GM12864 (cell line): ENCODE measurements at regions not wholly inside any gene's neighbourhood (a gene's known extent, or its start where the extent isn't known, plus 50 kb on each side); places are given as distances from the start of the nearest gene placed in this dataset.
"Not testable (repeated sequence)": the region's sequence is repeated elsewhere in the genome, so short reads cannot be mapped to it uniquely, and the experiment has no call there.

Experiments
- DNase-seq: peaks from one replicate; pipeline ENCODE4 v3.0.0-alpha.2; 2011; ENCODE audit warnings: low read depth
- H3K4me3 ChIP-seq: 2 replicates; pipeline ENCODE4 v1.5.1; 2011; ENCODE audit warnings: mild to moderate bottlenecking, low read depth, low read length, control low read depth
- TF ChIP-seq, protein P1 (sequence below): IDR thresholded peaks from 2 replicates; pipeline ENCODE4 v1.5.1; 2011; ENCODE audit warnings: low read depth, mild to moderate bottlenecking, moderate library complexity, low read length, control low read depth, inconsistent platforms; ENCODE audit errors: missing control alignments

GRCh38 chr10:125243532-125244253 is 83.3 kb upstream of the CTBP2 start:
- no peak overlapping the region for H3K4me3 ChIP-seq
- no peak for DNase-seq
- TF ChIP-seq, protein P1, sequence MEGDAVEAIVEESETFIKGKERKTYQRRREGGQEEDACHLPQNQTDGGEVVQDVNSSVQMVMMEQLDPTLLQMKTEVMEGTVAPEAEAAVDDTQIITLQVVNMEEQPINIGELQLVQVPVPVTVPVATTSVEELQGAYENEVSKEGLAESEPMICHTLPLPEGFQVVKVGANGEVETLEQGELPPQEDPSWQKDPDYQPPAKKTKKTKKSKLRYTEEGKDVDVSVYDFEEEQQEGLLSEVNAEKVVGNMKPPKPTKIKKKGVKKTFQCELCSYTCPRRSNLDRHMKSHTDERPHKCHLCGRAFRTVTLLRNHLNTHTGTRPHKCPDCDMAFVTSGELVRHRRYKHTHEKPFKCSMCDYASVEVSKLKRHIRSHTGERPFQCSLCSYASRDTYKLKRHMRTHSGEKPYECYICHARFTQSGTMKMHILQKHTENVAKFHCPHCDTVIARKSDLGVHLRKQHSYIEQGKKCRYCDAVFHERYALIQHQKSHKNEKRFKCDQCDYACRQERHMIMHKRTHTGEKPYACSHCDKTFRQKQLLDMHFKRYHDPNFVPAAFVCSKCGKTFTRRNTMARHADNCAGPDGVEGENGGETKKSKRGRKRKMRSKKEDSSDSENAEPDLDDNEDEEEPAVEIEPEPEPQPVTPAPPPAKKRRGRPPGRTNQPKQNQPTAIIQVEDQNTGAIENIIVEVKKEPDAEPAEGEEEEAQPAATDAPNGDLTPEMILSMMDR, result no peak

DNA sequence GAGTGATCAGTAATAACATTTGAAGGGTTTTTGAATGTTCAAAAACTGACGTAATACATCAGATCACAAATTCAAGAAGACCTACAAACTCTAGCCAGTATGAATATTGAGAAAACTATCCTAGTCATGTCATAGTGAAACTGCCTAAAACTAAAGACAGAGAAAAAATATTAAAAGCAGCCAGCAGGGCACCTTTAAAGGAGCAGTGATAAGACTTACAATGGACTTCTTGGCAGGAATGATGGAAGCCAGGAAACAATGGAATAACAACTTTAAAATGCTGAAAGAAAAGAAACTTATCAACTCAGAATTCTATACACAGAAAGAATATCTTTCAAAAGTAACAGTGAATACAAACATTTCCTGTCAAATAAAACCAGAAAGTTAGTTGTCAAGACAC is 78.3 kb upstream of the CTBP2 start:
- TF ChIP-seq, protein P1, result no peak
- no peak for DNase-seq

GRCh38 chr10:125236091-125236490 is 75.7 kb upstream of the CTBP2 start:
- DNase-seq, result no peak
- no peak overlapping the region for H3K4me3 ChIP-seq
- TF ChIP-seq, protein P1, result no peak

More for the DNA sequence above, 78.3 kb upstream of the CTBP2 start:
- no peak overlapping the region for H3K4me3 ChIP-seq

DNA sequence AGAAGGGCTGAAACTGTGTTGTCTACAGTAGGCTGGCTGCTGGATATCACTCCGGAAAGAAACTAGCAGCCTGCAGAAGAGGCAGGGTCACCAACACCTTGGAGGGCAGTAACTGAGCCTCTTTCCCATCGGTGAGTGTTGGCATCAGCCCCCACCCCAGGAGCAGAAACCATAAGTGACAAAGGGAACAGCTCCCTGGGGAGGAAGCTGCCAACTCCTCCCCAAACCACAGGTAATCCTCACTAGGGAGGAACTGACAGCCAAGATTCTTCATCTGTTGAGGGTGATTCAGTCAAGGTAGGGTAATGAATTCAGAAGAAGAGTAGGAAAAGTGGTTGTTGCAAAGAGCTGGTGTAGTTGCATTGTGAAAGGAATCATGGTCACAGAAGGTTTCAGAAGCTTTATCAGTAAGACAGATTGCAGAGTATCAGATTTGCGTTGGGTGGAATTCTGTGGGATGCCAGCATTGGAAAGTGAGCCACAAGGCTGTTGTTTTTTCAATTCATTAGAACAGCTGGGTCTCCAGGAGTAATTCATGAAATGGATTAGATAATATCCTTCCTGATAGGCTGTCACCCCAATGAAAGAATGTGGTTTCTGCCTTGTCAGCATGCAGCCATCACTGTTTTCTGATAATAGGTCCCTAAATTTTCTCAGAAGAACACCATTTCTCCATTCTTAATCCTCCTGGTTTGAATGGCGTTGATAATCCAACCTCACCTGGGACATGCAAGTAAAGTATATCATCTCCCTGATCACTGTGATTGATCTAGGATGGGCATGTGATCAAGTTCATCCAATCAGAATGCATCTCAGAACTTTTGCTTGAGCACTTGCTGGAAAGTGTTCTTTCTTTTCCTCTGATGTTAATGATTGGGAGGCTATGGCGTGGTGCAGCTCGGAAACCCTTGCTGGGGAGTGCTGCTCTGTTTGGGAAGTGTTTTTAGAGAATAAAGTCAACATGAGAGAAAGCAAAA is 75.0 kb upstream of the CTBP2 start:
- TF ChIP-seq, protein P1, result no peak
- no peak overlapping the region for H3K4me3 ChIP-seq
- no peak for DNase-seq

- not testable (repeated sequence) for DNase-seq, H3K4me3 ChIP-seq
Measured at GRCh38 chr10:125234576-125234975, 74.2 kb upstream of the CTBP2 start.

DNA sequence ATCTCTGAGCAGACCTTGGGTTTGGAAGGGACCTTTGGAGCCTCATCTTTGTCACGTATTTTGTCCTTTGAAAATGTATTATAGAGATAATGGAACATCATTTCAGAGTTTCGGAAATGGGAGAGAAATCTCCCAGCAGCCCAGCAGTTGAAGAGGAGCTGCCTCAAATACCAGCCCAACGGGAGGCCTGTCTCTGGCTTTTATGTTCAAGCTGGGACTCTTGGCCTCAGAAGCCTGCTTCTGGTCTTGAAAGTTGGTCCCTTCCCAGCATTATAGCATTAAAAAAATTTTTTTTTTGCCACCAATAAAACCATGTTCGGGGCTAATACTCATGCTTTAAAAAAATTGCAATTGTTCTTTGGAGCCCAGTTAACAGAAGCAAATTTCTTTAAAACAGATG is 73.4 kb upstream of the CTBP2 start:
- no peak overlapping the region for H3K4me3 ChIP-seq
- no peak for DNase-seq
- TF ChIP-seq, protein P1, result no peak

DNA sequence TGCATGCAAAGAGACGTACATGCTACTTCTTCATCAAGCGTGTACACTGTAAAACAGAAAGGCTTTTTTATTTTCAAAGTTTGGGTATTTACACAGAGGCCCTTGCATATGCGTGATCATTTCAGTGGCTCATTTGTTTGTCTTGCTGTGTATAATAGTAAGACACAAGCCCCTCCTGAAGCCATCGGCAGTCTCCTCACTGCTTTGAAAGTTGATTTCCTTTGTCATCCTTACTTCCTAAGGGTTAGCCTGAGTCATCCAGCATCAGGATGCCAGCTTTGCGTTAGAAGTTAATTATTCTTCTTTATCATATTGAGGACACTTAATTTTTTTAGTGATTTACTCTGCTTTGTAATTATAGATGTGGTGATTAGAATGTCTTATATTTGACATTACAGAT is 72.5 kb upstream of the CTBP2 start:
- H3K4me3 ChIP-seq, result no peak overlapping the region
- TF ChIP-seq, protein P1, result no peak
- no peak for DNase-seq
